Limb (tissue), 2 donors: ENCODE measurements at regions not wholly inside any gene's neighbourhood (a gene's known extent, or its start where the extent isn't known, plus 50 kb on each side); places are given as distances from the start of the nearest gene placed in this dataset.
A peak's percentile ranks its signal among the peaks of the same experiment; 100 is the strongest.

ENCODE experiments used
- DNase-seq, 2 donors: peaks; one replicate each; pipeline ENCODE4 v3.0.0-alpha.2; 2016; ENCODE audit errors: extremely low spot score in 2 of 2

GRCh38 chr14:97912217-97912616 lies 1115.0 kb downstream of the VRK1 start:
- DNase-seq, result no peak

- DNase-seq, result no peak
These were observed 1118.9 kb downstream of the VRK1 start for GRCh38 chr14:97916100-97916499.

DNA sequence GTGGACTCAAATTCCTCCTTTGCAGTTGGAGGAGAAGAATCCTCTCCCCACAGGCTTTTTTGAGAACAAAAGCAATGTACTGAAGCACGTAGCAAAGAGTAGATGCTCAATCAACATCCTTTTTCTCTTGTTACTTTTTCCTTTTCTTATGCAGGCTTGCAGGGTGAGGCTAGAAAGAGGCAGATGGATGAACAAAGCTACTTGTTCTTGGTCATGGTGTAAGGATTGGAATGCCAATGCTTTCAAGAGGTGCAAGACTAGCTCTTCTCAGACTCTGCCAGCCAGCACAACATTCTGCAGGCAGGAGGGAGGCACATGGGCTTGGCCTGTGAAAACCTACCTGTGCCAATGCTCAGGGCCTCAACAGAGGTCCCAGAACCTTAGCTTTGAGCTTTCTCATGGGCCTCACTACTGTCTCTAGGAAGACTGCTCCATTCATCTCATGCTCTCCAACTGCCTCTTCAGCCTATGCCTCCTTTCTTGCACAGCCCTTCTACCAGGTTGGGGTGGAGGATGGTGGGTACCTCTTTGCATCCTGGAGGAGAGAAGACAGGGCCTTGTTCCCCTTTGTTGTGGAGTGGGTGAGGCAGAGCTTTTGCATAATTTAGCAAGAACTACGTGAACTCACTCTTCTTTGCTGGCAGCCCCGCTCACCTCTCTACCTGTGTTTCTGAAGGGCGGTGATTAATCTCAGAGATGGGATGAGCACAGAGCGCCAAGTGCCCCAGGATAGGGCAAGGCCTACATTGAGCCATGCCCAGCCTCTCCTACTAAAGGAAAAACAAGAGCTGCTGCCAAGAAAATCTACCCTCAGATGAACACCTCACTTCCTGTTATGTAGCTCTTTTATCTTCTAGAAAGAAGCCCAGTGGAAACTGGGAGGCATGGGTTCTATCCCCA lies 1119.7 kb downstream of the VRK1 start:
- DNase-seq, result no peak

DNA sequence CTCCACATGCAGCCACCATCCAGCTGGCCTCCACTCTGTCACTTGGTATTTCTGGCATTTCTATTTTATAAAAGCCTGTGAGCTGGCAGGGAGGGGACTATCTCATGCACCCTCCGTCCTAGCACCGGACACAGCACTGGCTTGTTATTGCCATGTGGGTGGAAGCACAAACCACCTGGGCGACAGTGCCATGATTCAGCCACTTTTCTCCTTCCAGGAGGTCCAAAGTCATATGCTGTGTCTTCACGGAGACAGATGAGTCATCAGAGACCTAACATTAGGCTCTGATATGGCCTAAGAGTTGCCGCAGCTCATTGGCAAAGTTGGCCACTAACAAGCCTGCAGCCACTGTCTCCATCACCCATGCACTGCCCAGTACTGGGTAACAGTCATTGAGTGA lies 1123.0 kb downstream of the VRK1 start:
- DNase-seq, result no peak

DNA sequence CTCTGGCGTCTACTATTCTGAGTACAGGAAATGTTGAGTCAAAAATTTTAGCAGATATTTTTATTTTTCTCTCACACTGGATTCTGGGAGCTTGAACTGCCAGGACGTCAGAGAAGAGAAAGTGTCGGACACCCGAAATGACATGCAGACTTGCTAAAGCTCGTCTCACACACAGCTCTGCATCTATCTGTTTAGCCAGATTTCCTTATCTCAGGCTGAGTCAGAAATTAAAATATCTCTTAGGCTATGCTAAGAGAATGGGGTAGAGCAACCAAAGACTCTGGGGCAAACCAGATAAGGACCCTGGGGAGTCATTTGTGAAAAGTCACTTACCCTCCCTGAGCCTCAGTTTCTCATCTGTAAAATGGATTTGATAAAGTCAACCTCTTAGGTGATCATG lies 1124.1 kb downstream of the VRK1 start:
- no peak for DNase-seq

GRCh38 chr14:97924922-97925613 lies 1127.9 kb downstream of the VRK1 start:
- no peak for DNase-seq

- peak in 1 of 2 donors; percentile 61 for DNase-seq
These were observed 1133.0 kb downstream of the VRK1 start for GRCh38 chr14:97930166-97930565.

GRCh38 chr14:97931273-97931672 lies 1134.1 kb downstream of the VRK1 start:
- no peak for DNase-seq

GRCh38 chr14:97942921-97943320 lies 1145.7 kb downstream of the VRK1 start:
- no peak for DNase-seq

DNA sequence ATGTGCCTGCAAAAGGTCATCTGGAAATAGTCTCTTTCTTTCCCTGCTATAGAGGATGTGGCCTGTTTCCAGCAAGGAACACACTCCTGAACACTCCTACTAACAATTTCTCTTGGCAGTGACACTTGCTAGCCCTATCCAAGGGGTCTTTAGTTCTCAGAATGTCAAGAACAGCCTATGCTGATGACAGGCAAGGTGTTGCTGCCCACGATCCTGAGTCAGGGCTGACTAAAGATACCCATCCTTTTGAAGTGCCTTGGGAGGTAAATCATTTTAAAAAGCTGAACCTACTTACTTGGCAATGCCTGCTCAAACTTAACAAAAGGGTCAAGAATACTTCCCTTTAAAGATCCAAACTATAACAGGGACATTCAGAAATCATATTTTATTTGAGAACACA lies 1146.4 kb downstream of the VRK1 start:
- no peak for DNase-seq

- DNase-seq, result no peak
These were observed 1147.2 kb downstream of the VRK1 start for GRCh38 chr14:97944380-97944779.

DNA sequence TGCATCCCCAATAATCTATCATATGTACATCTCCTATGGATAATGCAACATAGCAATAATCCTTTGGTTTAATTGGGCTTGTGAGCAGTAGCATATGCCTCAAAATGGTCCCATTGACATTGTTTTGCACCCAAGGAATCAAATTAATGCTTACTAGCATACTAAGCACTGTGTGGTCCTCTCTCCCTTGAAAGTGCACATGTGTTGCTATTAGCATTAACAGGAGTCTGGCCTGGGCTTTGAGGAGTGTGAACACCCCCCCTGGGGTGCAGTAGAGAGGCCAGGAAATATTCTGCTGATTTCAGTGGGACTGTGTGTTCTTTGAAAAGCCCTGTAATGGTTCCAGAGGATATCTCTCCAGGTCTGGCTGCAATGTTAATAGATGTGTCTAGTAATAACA lies 1148.4 kb downstream of the VRK1 start:
- no peak for DNase-seq

DNA sequence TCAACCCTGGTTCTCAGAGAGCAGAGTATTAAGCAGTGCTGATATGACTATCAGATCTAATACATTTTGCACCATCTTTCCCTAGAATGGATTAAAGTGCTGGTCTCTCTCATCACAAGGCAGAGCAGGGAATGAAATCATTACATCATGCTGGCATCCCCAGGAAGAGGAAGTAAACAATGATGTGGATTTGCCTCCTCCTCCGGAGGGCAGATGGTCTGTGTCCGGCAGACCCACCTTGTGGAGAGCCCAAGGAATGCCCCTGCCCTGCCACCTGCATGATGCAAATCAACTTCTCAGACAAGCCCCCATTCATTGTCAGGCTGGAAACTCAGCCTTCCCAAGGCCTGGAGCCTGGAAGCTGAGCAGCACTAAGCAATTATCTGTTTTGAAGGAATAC lies 1149.1 kb downstream of the VRK1 start:
- DNase-seq, result no peak

GRCh38 chr14:97946641-97947040 lies 1149.5 kb downstream of the VRK1 start:
- DNase-seq, result no peak

GRCh38 chr14:97948841-97949240 lies 1151.7 kb downstream of the VRK1 start:
- peak in 1 of 2 donors; percentile 45 for DNase-seq

- no peak for DNase-seq
These were observed 1159.6 kb downstream of the VRK1 start for GRCh38 chr14:97956581-97957340.

DNA sequence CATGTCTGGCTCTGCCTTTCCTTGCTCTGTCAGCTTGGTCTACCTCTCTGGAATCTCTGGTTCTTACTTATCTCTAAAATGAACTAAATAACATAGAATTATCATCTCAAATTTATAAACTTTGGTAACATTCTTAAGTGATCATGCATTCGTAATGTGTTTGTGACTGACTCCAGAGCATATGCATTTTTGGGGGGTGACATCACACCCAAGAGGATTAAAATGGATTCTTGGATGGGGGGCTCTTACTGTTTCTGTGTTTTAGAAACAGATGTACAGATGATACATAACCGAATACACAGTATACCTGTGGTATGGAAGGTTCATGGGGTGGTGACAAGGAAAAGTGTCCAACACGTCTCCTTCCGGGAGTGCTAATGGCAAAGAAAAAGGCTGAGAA lies 1162.1 kb downstream of the VRK1 start:
- no peak for DNase-seq

GRCh38 chr14:97960436-97960835 lies 1163.3 kb downstream of the VRK1 start:
- DNase-seq, result no peak

GRCh38 chr14:97970222-97970621 lies 1173.0 kb downstream of the VRK1 start:
- no peak for DNase-seq

GRCh38 chr14:97975216-97975615 lies 1178.0 kb downstream of the VRK1 start:
- no peak for DNase-seq

DNA sequence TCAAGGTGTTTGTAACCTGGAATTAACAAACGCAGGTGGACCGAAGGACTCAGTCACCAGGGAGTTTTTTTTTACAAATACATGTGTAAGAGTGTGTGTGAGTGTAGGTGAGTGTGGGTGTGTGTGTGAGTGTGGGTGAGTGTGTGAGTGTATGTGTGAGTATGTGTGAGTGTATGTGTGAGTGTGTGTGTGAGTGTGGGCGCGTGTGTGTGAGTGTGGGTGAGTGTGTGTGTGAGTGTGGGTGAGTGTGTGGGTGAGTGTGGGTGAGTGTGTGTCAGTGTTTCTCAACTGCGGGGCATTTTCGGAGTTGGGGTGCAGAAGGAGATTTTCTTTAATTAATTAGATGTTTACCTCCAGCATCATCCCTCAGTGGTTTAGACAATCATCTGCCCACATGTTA lies 1178.8 kb downstream of the VRK1 start:
- no peak for DNase-seq

GRCh38 chr14:97976861-97977260 lies 1179.7 kb downstream of the VRK1 start:
- DNase-seq, result no peak
